Transverse colon (tissue), 4 donors: ENCODE measurements at regions not wholly inside any gene's neighbourhood (a gene's known extent, or its start where the extent isn't known, plus 50 kb on each side); places are given as distances from the start of the nearest gene placed in this dataset.

ENCODE experiments used
- DNase-seq: peaks from one replicate; pipeline ENCODE4 v3.0.0-alpha.2; 2019
- H3K27ac ChIP-seq, 4 donors: fragments of 200-600 bp; sonication (generic); 2 replicates each; pipeline ENCODE4 v1.5.1; 2016 to 2018; ENCODE audit warnings: inconsistent platforms in 4 of 4
- H3K27me3 ChIP-seq: fragments of 200-600 bp; sonication (generic); 2 replicates; pipeline ENCODE4 v1.5.1; 2017; ENCODE audit warnings: inconsistent platforms
- H3K36me3 ChIP-seq, 4 donors: fragments of 200-600 bp; sonication (generic); 2 replicates each; pipeline ENCODE4 v1.5.1; 2017 to 2019; ENCODE audit warnings: inconsistent platforms in 4 of 4
- H3K4me1 ChIP-seq, 4 donors: fragments of 200-600 bp; sonication (generic); 2 replicates each; pipeline ENCODE4 v1.5.1; 2017 to 2020; ENCODE audit warnings: inconsistent platforms in 4 of 4
- H3K4me3 ChIP-seq, 4 donors: fragments of 200-600 bp; sonication (generic); 1 replicate in 1 of 4; 2 replicates in 3 of 4; pipeline versions ENCODE4 v1.5.1 to v1.6.1; 2017 to 2019; ENCODE audit warnings: inconsistent platforms in 4 of 4
- H3K9me3 ChIP-seq, 2 donors: fragments of 200-600 bp; sonication (generic); 2 replicates each; pipeline ENCODE4 v1.5.1; 2017 to 2019; ENCODE audit warnings: inconsistent platforms in 2 of 2
- CTCF ChIP-seq, 5 experiments: fragments of 200-600 bp in 3 of 5; fragments of 450-650 bp in 2 of 5; sonication (generic) in 3 of 5; IDR thresholded peaks; 1 replicate in 2 of 5; 2 replicates in 3 of 5; pipeline ENCODE4 v1.5.1; 2016 to 2017; ENCODE audit warnings: antibody characterized with exemption in 5 of 5, inconsistent platforms in 3 of 5, mild to moderate bottlenecking in 2 of 5, moderate library complexity in 1 of 5
- EP300 ChIP-seq: sonication (generic); formaldehyde crosslinking; IDR thresholded peaks from one replicate; pipeline ENCODE4 v1.6.1; 2017; ENCODE audit warnings: antibody characterized with exemption, low read depth
- POLR2A ChIP-seq: fragments of 450-650 bp; IDR thresholded peaks from one replicate; pipeline ENCODE4 v1.6.1; 2016; ENCODE audit warnings: antibody characterized with exemption, mild to moderate bottlenecking, moderate library complexity
- POLR2AphosphoS5 ChIP-seq, 3 donors: sonication (generic); formaldehyde crosslinking; IDR thresholded peaks; one replicate each; pipeline ENCODE4 v1.6.1; 2016; ENCODE audit warnings: antibody characterized with exemption in 3 of 3
- WGBS, 2 donors: methylation state at CpG; one replicate each; pipeline ENCODE4 v1.1.5; 2018; ENCODE audit warnings: low coverage in 1 of 2; 5-methylcytosine and 5-hydroxymethylcytosine counted together
- in situ Hi-C, 4 donors: fragments of 200-750 bp; cut with MboI; loops; one replicate each; pipeline versions ENCODE4 v1.15.0 to v1.15.1; 2017; ENCODE audit warnings: low sequenced_read_pairs in 3 of 4, low pct_ligation_motif_present in 1 of 4, low pct_unique_long_range_greater_than_20kb in 1 of 4
- intact Hi-C: fragments of 100-400 bp; cut with DNase I; formaldehyde crosslinking; loops from one replicate; pipeline ENCODE4 v1.15.1; 2023; ENCODE audit warnings: low total_unique reads

GRCh38 chr3:157844800-157845565, 261.2 kb downstream of the SHOX2 start:
- no peaks in the 10 kb centered on the region for H3K36me3 ChIP-seq
- no peak for DNase-seq
- no peaks in the 10 kb centered on the region for H3K4me1 ChIP-seq
- no peaks in the 10 kb centered on the region for H3K9me3 ChIP-seq
- H3K27me3 ChIP-seq, result no peaks in the 10 kb centered on the region
- no peak overlapping the region for H3K27ac ChIP-seq
- in situ Hi-C loops, result no loop called here
- H3K4me3 ChIP-seq, result no peak overlapping the region
- TF ChIP-seq POLR2A (no peak), CTCF (IDR thresholded peaks at IDR 0.05) (no peak), POLR2AphosphoS5 (IDR thresholded peaks at IDR 0.05) (no peak), EP300 (no peak)
- 42 to 55% methylated on average over 4 of the region's 4 CpGs for WGBS, 2 donors
- intact Hi-C loops, result no loop called here

DNA sequence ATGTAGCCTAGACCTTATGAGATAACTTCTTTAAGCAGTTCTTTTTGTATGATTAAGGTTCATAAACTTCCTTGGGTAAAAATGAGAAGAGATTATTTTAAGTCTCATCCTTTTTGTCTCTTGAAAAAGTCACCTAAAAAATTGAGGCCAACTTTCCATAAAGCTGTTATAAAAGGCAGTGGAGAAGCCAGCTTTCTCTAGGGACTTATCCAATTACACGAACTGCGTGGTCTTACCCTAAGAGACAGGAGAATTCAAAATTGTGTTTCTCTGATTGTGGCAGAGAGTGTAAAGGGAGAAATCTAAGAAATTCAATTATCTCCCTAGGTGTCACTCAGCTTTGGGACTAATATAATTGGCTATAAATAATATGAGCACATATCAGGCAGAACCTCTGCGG, 262.0 kb downstream of the SHOX2 start:
- Histone ChIP-seq H3K4me3 (no peak overlapping the region), H3K4me1 (no peaks in the 10 kb centered on the region), H3K27ac (no peak overlapping the region), H3K27me3 (no peaks in the 10 kb centered on the region), H3K36me3 (no peaks in the 10 kb centered on the region), H3K9me3 (no peaks in the 10 kb centered on the region)
- intact Hi-C loops, result no loop called here
- TF ChIP-seq CTCF (IDR thresholded peaks at IDR 0.05) (no peak), EP300 (no peak), POLR2A (no peak), POLR2AphosphoS5 (IDR thresholded peaks at IDR 0.05) (no peak)
- WGBS, 2 donors, result 88 to 89% methylated on average over 3 of the region's 3 CpGs
- in situ Hi-C loops, result no loop called here
- no peak for DNase-seq

DNA sequence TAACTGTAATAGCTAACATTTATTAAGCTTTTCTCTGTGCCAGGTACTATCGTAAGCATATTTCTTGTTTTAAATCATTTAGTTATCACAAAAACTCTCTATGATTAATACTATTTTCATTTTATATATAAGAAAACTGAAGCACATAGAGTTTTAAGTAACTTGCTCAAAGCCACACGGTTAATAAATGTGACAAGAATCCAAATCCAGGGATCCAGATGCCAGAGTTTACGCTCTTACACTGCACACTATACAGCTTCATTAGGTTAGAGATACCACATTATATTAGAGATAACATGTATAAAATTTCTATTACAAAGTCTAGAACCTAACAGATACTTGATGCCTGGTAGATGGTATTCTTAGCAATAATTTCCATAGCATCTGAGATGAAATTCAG, 265.2 kb downstream of the SHOX2 start:
- no peak for TF ChIP-seq CTCF (IDR thresholded peaks at IDR 0.05)
- TF ChIP-seq POLR2AphosphoS5 (IDR thresholded peaks at IDR 0.05), result no peak
- TF ChIP-seq POLR2A, result no peak
- TF ChIP-seq EP300, result no peak
- Histone ChIP-seq H3K27ac (no peak overlapping the region), H3K4me3 (no peak overlapping the region), H3K36me3 (no peaks in the 10 kb centered on the region), H3K9me3 (no peaks in the 10 kb centered on the region), H3K27me3 (no peaks in the 10 kb centered on the region), H3K4me1 (no peaks in the 10 kb centered on the region)
- intact Hi-C loops, result no loop called here
- no peak for DNase-seq
- WGBS, 2 donors, result 89 to 95% methylated on average over 3 of the region's 3 CpGs
- in situ Hi-C loops, result no loop called here

- TF ChIP-seq CTCF (IDR thresholded peaks at IDR 0.05) (no peak), POLR2A (no peak), POLR2AphosphoS5 (IDR thresholded peaks at IDR 0.05) (no peak), EP300 (no peak)
- WGBS, 2 donors, result 68 to 70% methylated on average over 2 of the region's 2 CpGs
- Histone ChIP-seq H3K9me3 (no peaks in the 10 kb centered on the region), H3K4me3 (no peak overlapping the region), H3K4me1 (no peaks in the 10 kb centered on the region), H3K27me3 (no peaks in the 10 kb centered on the region), H3K27ac (no peak overlapping the region), H3K36me3 (no peaks in the 10 kb centered on the region)
- in situ Hi-C loops, result no loop called here
- intact Hi-C loops, result no loop called here
- no peak for DNase-seq
Observed at GRCh38 chr3:157840564-157840963, 265.7 kb downstream of the SHOX2 start.
